ENCODE measurements at regions not wholly inside any gene's neighbourhood (a gene's known extent, or its start where the extent isn't known, plus 50 kb on each side); places are given as distances from the start of the nearest gene placed in this dataset.

- H3K27ac Mint-ChIP-seq = peak overlapping the region; percentile 96
- peaks cover 5% of the 10 kb centered on the region for H3K36me3 Mint-ChIP-seq (ENCODE audit: low read depth)
- intact Hi-C loops (cut with micrococcal nuclease) = no loop called here
- no peaks in the 10 kb centered on the region for H3K27me3 Mint-ChIP-seq (ENCODE audit: low read depth)
- H3K9me3 Mint-ChIP-seq = no peaks in the 10 kb centered on the region
- DNase-seq = no peak
- peak overlapping the region; percentile 3 for H3K4me3 Mint-ChIP-seq
- H3K4me1 Mint-ChIP-seq (ENCODE audit: low read depth) = peaks cover 96% of the 10 kb centered on the region
- CTCF ChIA-PET = interaction anchor here (1.1 to 3.2 kb wide), 8 partner anchors 8 to 47 kb away, joined by 3 to 13 read pairs (median 6); no protein-coding TSS in a partner anchor
Observed at GRCh38 chr14:98186140-98186539, 1085.9 kb downstream of the BCL11B start.

- H3K4me1 Mint-ChIP-seq (ENCODE audit: low read depth) = peaks cover 98% of the 10 kb centered on the region
- no peak for DNase-seq
- no peaks in the 10 kb centered on the region for H3K9me3 Mint-ChIP-seq
- peaks cover 5% of the 10 kb centered on the region for H3K36me3 Mint-ChIP-seq (ENCODE audit: low read depth)
- CTCF ChIA-PET = interaction anchor here (1.1 to 1.9 kb wide), 4 partner anchors 8 to 40 kb away, joined by 3 to 6 read pairs (median 4); no protein-coding TSS in a partner anchor
- peak overlapping the region; percentile 96 for H3K27ac Mint-ChIP-seq
- H3K27me3 Mint-ChIP-seq (ENCODE audit: low read depth) = no peaks in the 10 kb centered on the region
- peak overlapping the region; percentile 1 for H3K4me3 Mint-ChIP-seq
- intact Hi-C loops (cut with micrococcal nuclease) = no loop called here
Observed at GRCh38 chr14:98187281-98187680, 1084.7 kb downstream of the BCL11B start.

- CTCF ChIA-PET = interaction anchor here (1.0 to 2.8 kb wide), 6 partner anchors 11 to 51 kb away, joined by 3 to 8 read pairs (median 4); no protein-coding TSS in a partner anchor
- Mint-ChIP-seq H3K36me3 (ENCODE audit: low read depth) (peaks cover 5% of the 10 kb centered on the region), H3K27me3 (ENCODE audit: low read depth) (no peaks in the 10 kb centered on the region), H3K9me3 (no peaks in the 10 kb centered on the region), H3K4me1 (ENCODE audit: low read depth) (peaks cover 96% of the 10 kb centered on the region), H3K27ac (peak overlapping the region; percentile 96), H3K4me3 (peak overlapping the region; percentile 58)
- peak; percentile 62 for DNase-seq
- intact Hi-C loops (cut with micrococcal nuclease) = loop anchor here (1.0 kb wide), 2 partner anchors 12 to 20 kb away; no protein-coding TSS in a partner anchor
Observed at GRCh38 chr14:98189062-98189461, 1082.9 kb downstream of the BCL11B start.

- intact Hi-C loops (cut with micrococcal nuclease) = loop anchor here (1.0 kb wide), 2 partner anchors 12 to 20 kb away; no protein-coding TSS in a partner anchor
- Mint-ChIP-seq H3K4me3 (peak overlapping the region; percentile 58), H3K36me3 (ENCODE audit: low read depth) (peaks cover 5% of the 10 kb centered on the region), H3K4me1 (ENCODE audit: low read depth) (peaks cover 96% of the 10 kb centered on the region), H3K9me3 (no peaks in the 10 kb centered on the region), H3K27me3 (ENCODE audit: low read depth) (no peaks in the 10 kb centered on the region), H3K27ac (peak overlapping the region; percentile 96)
- CTCF ChIA-PET = interaction anchor here (1.0 to 2.8 kb wide), 6 partner anchors 11 to 51 kb away, joined by 3 to 8 read pairs (median 4); no protein-coding TSS in a partner anchor
- DNase-seq = peak; percentile 81
Observed at GRCh38 chr14:98189511-98189910, 1082.5 kb downstream of the BCL11B start.

- peak overlapping the region; percentile 58 for H3K4me3 Mint-ChIP-seq
- H3K4me1 Mint-ChIP-seq (ENCODE audit: low read depth) = peaks cover 96% of the 10 kb centered on the region
- no peak for DNase-seq
- CTCF ChIA-PET = interaction anchor here (0.9 to 2.8 kb wide), 8 partner anchors 8 to 211 kb away, joined by 3 to 8 read pairs (median 4); no protein-coding TSS in a partner anchor
- no peaks in the 10 kb centered on the region for H3K9me3 Mint-ChIP-seq
- H3K27me3 Mint-ChIP-seq (ENCODE audit: low read depth) = no peaks in the 10 kb centered on the region
- peak overlapping the region; percentile 96 for H3K27ac Mint-ChIP-seq
- H3K36me3 Mint-ChIP-seq (ENCODE audit: low read depth) = peaks cover 5% of the 10 kb centered on the region
- intact Hi-C loops (cut with micrococcal nuclease) = loop anchor here (1.0 kb wide), 2 partner anchors 13 to 21 kb away; no protein-coding TSS in a partner anchor
Observed at GRCh38 chr14:98189944-98190343, 1082.1 kb downstream of the BCL11B start.

- Mint-ChIP-seq H3K27ac (peak overlapping the region; percentile 86), H3K27me3 (ENCODE audit: low read depth) (no peaks in the 10 kb centered on the region), H3K4me3 (peak overlapping the region; percentile 20), H3K36me3 (ENCODE audit: low read depth) (peaks cover 3% of the 10 kb centered on the region), H3K9me3 (no peaks in the 10 kb centered on the region), H3K4me1 (ENCODE audit: low read depth) (peaks cover 93% of the 10 kb centered on the region)
- CTCF ChIA-PET = interaction anchor here (1.6 to 2.8 kb wide), 4 partner anchors 8 to 53 kb away, joined by 3 to 13 read pairs (median 10); no protein-coding TSS in a partner anchor
- DNase-seq = no peak
- intact Hi-C loops (cut with micrococcal nuclease) = no loop called here
Observed at GRCh38 chr14:98192946-98193345, 1079.1 kb downstream of the BCL11B start.

- no peak overlapping the region for H3K4me3 Mint-ChIP-seq
- intact Hi-C loops (cut with micrococcal nuclease) = loop anchor here (1.0 to 5.0 kb wide), 3 partner anchors 13 to 1072 kb away; no protein-coding TSS in a partner anchor
- H3K27me3 Mint-ChIP-seq (ENCODE audit: low read depth) = no peaks in the 10 kb centered on the region
- H3K9me3 Mint-ChIP-seq = no peaks in the 10 kb centered on the region
- peak overlapping the region; percentile 96 for H3K27ac Mint-ChIP-seq
- peaks cover 3% of the 10 kb centered on the region for H3K36me3 Mint-ChIP-seq (ENCODE audit: low read depth)
- CTCF ChIA-PET = interaction anchor here (0.6 to 2.8 kb wide), 10 partner anchors 8 to 832 kb away, joined by 3 to 13 read pairs (median 4); no protein-coding TSS in a partner anchor
- peaks cover 93% of the 10 kb centered on the region for H3K4me1 Mint-ChIP-seq (ENCODE audit: low read depth)
- DNase-seq = no peak
Observed at GRCh38 chr14:98194821-98195220, 1077.2 kb downstream of the BCL11B start.

GRCh38 chr14:98195256-98195655, 1076.7 kb downstream of the BCL11B start:
- H3K4me3 Mint-ChIP-seq = peak overlapping the region; percentile 71
- peaks cover 94% of the 10 kb centered on the region for H3K4me1 Mint-ChIP-seq (ENCODE audit: low read depth)
- no peaks in the 10 kb centered on the region for H3K9me3 Mint-ChIP-seq
- H3K36me3 Mint-ChIP-seq (ENCODE audit: low read depth) = peaks cover 3% of the 10 kb centered on the region
- H3K27me3 Mint-ChIP-seq (ENCODE audit: low read depth) = no peaks in the 10 kb centered on the region
- CTCF ChIA-PET = interaction anchor here (0.6 to 2.8 kb wide), 9 partner anchors 8 to 831 kb away, joined by 3 to 13 read pairs (median 4); no protein-coding TSS in a partner anchor
- intact Hi-C loops (cut with micrococcal nuclease) = loop anchor here (1.0 to 5.0 kb wide), 3 partner anchors 13 to 1072 kb away; no protein-coding TSS in a partner anchor
- peak overlapping the region; percentile 96 for H3K27ac Mint-ChIP-seq
- DNase-seq = no peak

GRCh38 chr14:98197933-98198332, 1074.1 kb downstream of the BCL11B start:
- no peak for DNase-seq
- peak overlapping the region; percentile 73 for H3K27ac Mint-ChIP-seq
- no peaks in the 10 kb centered on the region for H3K9me3 Mint-ChIP-seq
- peak overlapping the region; percentile 9 for H3K4me3 Mint-ChIP-seq
- CTCF ChIA-PET = no interaction called here
- H3K36me3 Mint-ChIP-seq (ENCODE audit: low read depth) = peaks cover 1% of the 10 kb centered on the region
- peaks cover 87% of the 10 kb centered on the region for H3K4me1 Mint-ChIP-seq (ENCODE audit: low read depth)
- H3K27me3 Mint-ChIP-seq (ENCODE audit: low read depth) = no peaks in the 10 kb centered on the region
- intact Hi-C loops (cut with micrococcal nuclease) = loop anchor here (5.0 kb wide), 1 partner anchor 34 kb away; no protein-coding TSS in a partner anchor

GRCh38 chr14:98198385-98198784, 1073.6 kb downstream of the BCL11B start:
- DNase-seq = peak; percentile 60
- CTCF ChIA-PET = no interaction called here
- Mint-ChIP-seq H3K4me3 (peak overlapping the region; percentile 9), H3K27ac (peak overlapping the region; percentile 73), H3K36me3 (ENCODE audit: low read depth) (peaks cover under 1% of the 10 kb centered on the region), H3K27me3 (ENCODE audit: low read depth) (no peaks in the 10 kb centered on the region), H3K9me3 (no peaks in the 10 kb centered on the region), H3K4me1 (ENCODE audit: low read depth) (peaks cover 85% of the 10 kb centered on the region)
- intact Hi-C loops (cut with micrococcal nuclease) = loop anchor here (5.0 kb wide), 1 partner anchor 34 kb away; no protein-coding TSS in a partner anchor

- H3K9me3 Mint-ChIP-seq = no peaks in the 10 kb centered on the region
- peaks cover 82% of the 10 kb centered on the region for H3K4me1 Mint-ChIP-seq (ENCODE audit: low read depth)
- no peak overlapping the region for H3K4me3 Mint-ChIP-seq
- intact Hi-C loops (cut with micrococcal nuclease) = no loop called here
- DNase-seq = no peak
- H3K36me3 Mint-ChIP-seq (ENCODE audit: low read depth) = no peaks in the 10 kb centered on the region
- CTCF ChIA-PET = interaction anchor here (1.0 kb wide), 1 partner anchor 11 kb away, joined by 4 read pairs; no protein-coding TSS in a partner anchor
- H3K27me3 Mint-ChIP-seq (ENCODE audit: low read depth) = no peaks in the 10 kb centered on the region
- H3K27ac Mint-ChIP-seq = peak overlapping the region; percentile 75
Observed at GRCh38 chr14:98200601-98201000, 1071.4 kb downstream of the BCL11B start.

GRCh38 chr14:98203421-98203820, 1068.6 kb downstream of the BCL11B start:
- H3K9me3 Mint-ChIP-seq = no peaks in the 10 kb centered on the region
- no peak for DNase-seq
- CTCF ChIA-PET = interaction anchor here (1.7 kb wide), 1 partner anchor 34 kb away, joined by 4 read pairs; no protein-coding TSS in a partner anchor
- H3K27me3 Mint-ChIP-seq (ENCODE audit: low read depth) = no peaks in the 10 kb centered on the region
- peak overlapping the region; percentile 89 for H3K27ac Mint-ChIP-seq
- intact Hi-C loops (cut with micrococcal nuclease) = no loop called here
- H3K4me3 Mint-ChIP-seq = peak overlapping the region; percentile 60
- H3K36me3 Mint-ChIP-seq (ENCODE audit: low read depth) = no peaks in the 10 kb centered on the region
- H3K4me1 Mint-ChIP-seq (ENCODE audit: low read depth) = peaks cover 84% of the 10 kb centered on the region

All from activated naive CD4-positive, alpha-beta T cell treated with anti-CD3 and anti-CD28 coated beads for 36 hours (primary cell).